ENCODE measurements at regions not wholly inside any gene's neighbourhood (a gene's known extent, or its start where the extent isn't known, plus 50 kb on each side); places are given as distances from the start of the nearest gene placed in this dataset.

DNA sequence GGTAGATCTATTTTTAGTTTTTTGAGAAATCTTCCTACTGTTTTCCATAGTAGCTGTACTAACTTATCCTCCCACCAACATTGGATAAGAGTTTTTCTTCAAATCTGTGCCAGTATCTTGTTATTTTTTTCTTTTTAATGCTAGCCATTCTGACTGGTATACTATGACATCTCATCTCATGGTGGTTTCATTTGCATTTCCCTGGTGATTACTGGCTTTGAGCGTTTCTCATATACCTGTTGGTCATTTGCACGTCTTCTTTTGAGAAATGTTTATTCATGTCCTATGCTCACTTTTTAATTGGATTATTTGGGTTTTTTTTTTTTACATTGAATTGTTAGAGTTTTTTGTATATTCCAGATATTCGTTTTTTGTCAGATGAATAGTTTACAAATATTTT, 398.1 kb downstream of the OCA2 start:
- no peak for TF ChIP-seq ZNF76 (tag by site-specific recombination; IDR thresholded peaks at IDR 0.05; ENCODE audit: borderline replicate concordance, low read depth)
- TF ChIP-seq ZNF184 (tag by site-specific recombination; IDR thresholded peaks at IDR 0.05) = no peak
- TF ChIP-seq ZNF501 (tag by site-specific recombination; IDR thresholded peaks at IDR 0.05) = no peak
- TF ChIP-seq, protein P1, sequence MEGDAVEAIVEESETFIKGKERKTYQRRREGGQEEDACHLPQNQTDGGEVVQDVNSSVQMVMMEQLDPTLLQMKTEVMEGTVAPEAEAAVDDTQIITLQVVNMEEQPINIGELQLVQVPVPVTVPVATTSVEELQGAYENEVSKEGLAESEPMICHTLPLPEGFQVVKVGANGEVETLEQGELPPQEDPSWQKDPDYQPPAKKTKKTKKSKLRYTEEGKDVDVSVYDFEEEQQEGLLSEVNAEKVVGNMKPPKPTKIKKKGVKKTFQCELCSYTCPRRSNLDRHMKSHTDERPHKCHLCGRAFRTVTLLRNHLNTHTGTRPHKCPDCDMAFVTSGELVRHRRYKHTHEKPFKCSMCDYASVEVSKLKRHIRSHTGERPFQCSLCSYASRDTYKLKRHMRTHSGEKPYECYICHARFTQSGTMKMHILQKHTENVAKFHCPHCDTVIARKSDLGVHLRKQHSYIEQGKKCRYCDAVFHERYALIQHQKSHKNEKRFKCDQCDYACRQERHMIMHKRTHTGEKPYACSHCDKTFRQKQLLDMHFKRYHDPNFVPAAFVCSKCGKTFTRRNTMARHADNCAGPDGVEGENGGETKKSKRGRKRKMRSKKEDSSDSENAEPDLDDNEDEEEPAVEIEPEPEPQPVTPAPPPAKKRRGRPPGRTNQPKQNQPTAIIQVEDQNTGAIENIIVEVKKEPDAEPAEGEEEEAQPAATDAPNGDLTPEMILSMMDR (tag by site-specific recombination; IDR thresholded peaks at IDR 0.05) = no peak
- TF ChIP-seq, protein P2, sequence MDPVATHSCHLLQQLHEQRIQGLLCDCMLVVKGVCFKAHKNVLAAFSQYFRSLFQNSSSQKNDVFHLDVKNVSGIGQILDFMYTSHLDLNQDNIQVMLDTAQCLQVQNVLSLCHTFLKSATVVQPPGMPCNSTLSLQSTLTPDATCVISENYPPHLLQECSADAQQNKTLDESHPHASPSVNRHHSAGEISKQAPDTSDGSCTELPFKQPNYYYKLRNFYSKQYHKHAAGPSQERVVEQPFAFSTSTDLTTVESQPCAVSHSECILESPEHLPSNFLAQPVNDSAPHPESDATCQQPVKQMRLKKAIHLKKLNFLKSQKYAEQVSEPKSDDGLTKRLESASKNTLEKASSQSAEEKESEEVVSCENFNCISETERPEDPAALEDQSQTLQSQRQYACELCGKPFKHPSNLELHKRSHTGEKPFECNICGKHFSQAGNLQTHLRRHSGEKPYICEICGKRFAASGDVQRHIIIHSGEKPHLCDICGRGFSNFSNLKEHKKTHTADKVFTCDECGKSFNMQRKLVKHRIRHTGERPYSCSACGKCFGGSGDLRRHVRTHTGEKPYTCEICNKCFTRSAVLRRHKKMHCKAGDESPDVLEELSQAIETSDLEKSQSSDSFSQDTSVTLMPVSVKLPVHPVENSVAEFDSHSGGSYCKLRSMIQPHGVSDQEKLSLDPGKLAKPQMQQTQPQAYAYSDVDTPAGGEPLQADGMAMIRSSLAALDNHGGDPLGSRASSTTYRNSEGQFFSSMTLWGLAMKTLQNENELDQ (tag by site-specific recombination; IDR thresholded peaks at IDR 0.05; ENCODE audit: low read depth) = no peak

Data from HEK293 (cell line).